ENCODE measurements at regions not wholly inside any gene's neighbourhood (a gene's known extent, or its start where the extent isn't known, plus 50 kb on each side); places are given as distances from the start of the nearest gene placed in this dataset.

GRCh38 chr17:70377654-70378053, 208.3 kb downstream of the KCNJ2 start:
- Histone ChIP-seq H3K27me3 (ENCODE audit: insufficient read depth) (no peaks in the 10 kb centered on the region), H3K79me2 (replicated peaks; ENCODE audit: insufficient read depth) (no peaks in the 10 kb centered on the region), H3K4me3 (no peak overlapping the region), H3K27ac (ENCODE audit: low read depth) (no peak overlapping the region), H3K4me2 (no peak overlapping the region), H2AFZ (no peak overlapping the region), H3K9me2 (ENCODE audit: insufficient read depth) (peaks cover 3% of the 10 kb centered on the region; the same call in 1 of the 2 replicates), H3K4me1 (ENCODE audit: insufficient read depth) (no peaks in the 10 kb centered on the region), H3F3A (replicated peaks; ENCODE audit: low read depth) (no peaks in the 10 kb centered on the region), H3K36me3 (ENCODE audit: insufficient read depth) (no peaks in the 10 kb centered on the region), H4K20me1 (replicated peaks; ENCODE audit: insufficient read depth) (no peaks in the 10 kb centered on the region)
- TF ChIP-seq NANOG (IDR thresholded peaks at IDR 0.05; ENCODE audit: borderline replicate concordance) (no peak), ZNF462 (CRISPR knock-in tag; IDR thresholded peaks at IDR 0.05) (no peak), JUNB (IDR thresholded peaks at IDR 0.05; ENCODE audit: unreplicated experiment) (no peak), EZH2 (IDR thresholded peaks at IDR 0.05; ENCODE audit: low read depth, unreplicated experiment) (no peak), ZNF114 (CRISPR knock-in tag; IDR thresholded peaks at IDR 0.05) (no peak), ETS1 (IDR thresholded peaks at IDR 0.05) (no peak), CREB1 (CRISPR knock-in tag; IDR thresholded peaks at IDR 0.05; ENCODE audit: low read depth) (no peak), ZNF331 (CRISPR knock-in tag; IDR thresholded peaks at IDR 0.05; ENCODE audit: low read depth) (no peak), POLR2AphosphoS5 (IDR thresholded peaks at IDR 0.05; ENCODE audit: low read depth) (no peak), REST (IDR thresholded peaks at IDR 0.05; ENCODE audit: unreplicated experiment) (no peak), EZH2phosphoT487 (IDR thresholded peaks at IDR 0.05; ENCODE audit: unreplicated experiment) (no peak), CTCF (conservative IDR thresholded peaks at IDR 0.05; ENCODE audit: low read depth in 2 of 2) (no peak)
- no peaks in the 10 kb centered on the region for H3K9me3 Mint-ChIP-seq
- H3K27me3 Mint-ChIP-seq (ENCODE audit: insufficient read depth, low read depth, poor library complexity), result no peaks in the 10 kb centered on the region
- no peak overlapping the region for H3K27ac Mint-ChIP-seq
- no peak overlapping the region for H3K4me3 Mint-ChIP-seq
- H3K4me1 Mint-ChIP-seq, result peaks cover 4% of the 10 kb centered on the region; the same call in 2 of the 3 replicates
- no peaks in the 10 kb centered on the region for H3K36me3 Mint-ChIP-seq (ENCODE audit: low read depth)
- ATAC-seq (no peak), DNase-seq (ENCODE audit: low spot score) (no peak)

Data from GM23338 (cell line).